HCT116 (cell line): ENCODE measurements at regions not wholly inside any gene's neighbourhood (a gene's known extent, or its start where the extent isn't known, plus 50 kb on each side); places are given as distances from the start of the nearest gene placed in this dataset.

Experiments
- ATAC-seq: fragments of 200-7000 bp; cut with Tn5 transposase; 2 replicates; pipeline ENCODE4 v1.9.1; 2020; ENCODE audit warnings: mild to moderate bottlenecking, moderate library complexity
- BruUV-seq: library from RNA; stranded (reverse); fragments of 400-500 nt; replicated peaks from 2 replicates; lab custom pipeline; 2021; lab: Mats Ljungman, UMichigan
- CTCF ChIA-PET: fragments of 300-600 bp; sonication (Branson Sonifier 250); formaldehyde crosslinking; loops from one replicate; lab custom pipeline; 2021; ENCODE audit warnings: antibody characterized with exemption; lab: Charles Lee
- POLR2A ChIA-PET: fragments of 300-600, 350-600 bp; sonication (Branson Sonifier 250); formaldehyde crosslinking; loops from one replicate; lab custom pipeline; 2021; ENCODE audit warnings: antibody characterized with exemption; lab: Charles Lee
- RAD21 ChIA-PET, 2 experiments: fragments of 300-600 bp; sonication (Branson Sonifier 250); formaldehyde crosslinking; loops; one replicate each; lab custom pipeline; 2023; ENCODE audit warnings: low total read pairs in 2 of 2; ENCODE audit not compliant: uncharacterized antibody in 2 of 2, unreplicated experiment in 2 of 2, low non-redundant PET in 1 of 2; lab: Charles Lee
- DNase-seq: peaks from one replicate; pipeline ENCODE4 v3.0.0-alpha.2; 2010; ENCODE audit warnings: low read depth, low spot score
- H2AFZ ChIP-seq: fragments of 200-600 bp; shearing (Covaris generic), sonication (generic); 2 replicates; pipeline ENCODE4 v1.6.1; 2017; ENCODE audit warnings: low read depth, mixed run types, mixed read lengths, antibody characterized with exemption, low read length; ENCODE audit not compliant: poor library complexity, severe bottlenecking
- H3K27ac ChIP-seq: 2 replicates; pipeline ENCODE4 v1.5.1; 2012; ENCODE audit warnings: low read depth, low read length
- H3K27me3 ChIP-seq: fragments of 200-600 bp; sonication (generic); 2 replicates; pipeline ENCODE4 v1.6.1; 2016; ENCODE audit warnings: mixed run types, low read length, mixed read lengths; ENCODE audit not compliant: insufficient read depth
- H3K36me3 ChIP-seq, 2 experiments: fragments of 200-500 bp in 1 of 2; fragments of 200-600 bp in 1 of 2; sonication (Bioruptor generic) in 1 of 2; sonication (generic) in 1 of 2; 2 replicates each; pipeline versions ENCODE4 v1.5.1 to v1.6.1; 2014 to 2016; ENCODE audit warnings: low read length in 2 of 2, inconsistent platforms in 1 of 2, mixed read lengths in 1 of 2, mixed run types in 1 of 2; ENCODE audit not compliant: insufficient read depth in 2 of 2, control insufficient read depth in 1 of 2
- H3K4me1 ChIP-seq, 2 experiments: fragments of 200-600 bp in 1 of 2; sonication (generic) in 1 of 2; 2 replicates each; pipeline versions ENCODE4 v1.5.1 to v1.6.1; 2012 to 2017; ENCODE audit warnings: low read length in 2 of 2, inconsistent platforms in 1 of 2, mild to moderate bottlenecking in 1 of 2, mixed read lengths in 1 of 2, mixed run types in 1 of 2, moderate library complexity in 1 of 2; ENCODE audit not compliant: insufficient read depth in 2 of 2, control insufficient read depth in 1 of 2
- H3K4me2 ChIP-seq: fragments of 200-600 bp; sonication (generic); 2 replicates; pipeline ENCODE4 v1.6.1; 2017; ENCODE audit warnings: mixed run types, low read length, mixed read lengths
- H3K4me3 ChIP-seq, 2 experiments: fragments of 200-600 bp in 1 of 2; sonication (generic) in 1 of 2; replicated peaks in 1 of 2; 2 replicates each; pipeline ENCODE4 v1.5.1; 2011 to 2016; ENCODE audit warnings: low read length in 2 of 2, control low read depth in 1 of 2, low read depth in 1 of 2, mild to moderate bottlenecking in 1 of 2, mixed read lengths in 1 of 2, mixed run types in 1 of 2
- H3K79me2 ChIP-seq: fragments of 200-600 bp; sonication (generic); 2 replicates; pipeline ENCODE4 v1.6.1; 2017; ENCODE audit warnings: mild to moderate bottlenecking, mixed run types, low read length, moderate library complexity, mixed read lengths; ENCODE audit not compliant: insufficient read depth
- H3K9ac ChIP-seq: fragments of 200-600 bp; sonication (generic); 2 replicates; pipeline ENCODE4 v1.6.1; 2016; ENCODE audit warnings: low read length, mixed read lengths
- H3K9me2 ChIP-seq: fragments of 200-600 bp; sonication (generic), shearing (Covaris generic); 2 replicates; pipeline ENCODE4 v1.6.1; 2017; ENCODE audit warnings: mixed run types, mild to moderate bottlenecking, moderate library complexity; ENCODE audit not compliant: insufficient read depth
- H3K9me3 ChIP-seq, 2 experiments: fragments of 200-500 bp in 1 of 2; fragments of 200-600 bp in 1 of 2; sonication (Bioruptor generic) in 1 of 2; sonication (generic) in 1 of 2; 2 replicates each; pipeline ENCODE4 v1.6.1; 2014 to 2017; ENCODE audit warnings: low read length in 2 of 2, mixed read lengths in 2 of 2, inconsistent platforms in 1 of 2, low read depth in 1 of 2, mild to moderate bottlenecking in 1 of 2, mixed run types in 1 of 2, moderate library complexity in 1 of 2; ENCODE audit not compliant: control insufficient read depth in 1 of 2, insufficient read depth in 1 of 2
- H4K20me1 ChIP-seq: fragments of 200-600 bp; sonication (generic), shearing (Covaris generic); 2 replicates; pipeline ENCODE4 v1.6.1; 2017; ENCODE audit warnings: mixed run types, mild to moderate bottlenecking, moderate library complexity; ENCODE audit not compliant: insufficient read depth
- ATF3 ChIP-seq: IDR thresholded peaks from 2 replicates; pipeline ENCODE4 v1.6.1; 2012
- CBX3 ChIP-seq: IDR thresholded peaks from 2 replicates; pipeline ENCODE4 v1.6.1; 2012; ENCODE audit warnings: low read depth
- CTCF ChIP-seq, 3 experiments: fragments of 200-600 bp in 1 of 3; sonication (generic) in 1 of 3; IDR thresholded peaks in 2 of 3; conservative IDR thresholded peaks in 1 of 3; 2 replicates each; pipeline ENCODE4 v1.5.1; 2012 to 2017; ENCODE audit warnings: low read depth in 2 of 3, low read length in 2 of 3, antibody characterized with exemption in 1 of 3, borderline replicate concordance in 1 of 3, control low read depth in 1 of 3, mild to moderate bottlenecking in 1 of 3, mixed read lengths in 1 of 3, mixed run types in 1 of 3, moderate library complexity in 1 of 3; ENCODE audit not compliant: insufficient read depth in 1 of 3
- EGR1 ChIP-seq: IDR thresholded peaks from 2 replicates; pipeline ENCODE4 v1.6.1; 2012; ENCODE audit warnings: low read depth
- EZH2phosphoT487 ChIP-seq: fragments of 200-600 bp; IDR thresholded peaks from 2 replicates; pipeline ENCODE4 v1.6.1; 2018; ENCODE audit warnings: antibody characterized with exemption, borderline replicate concordance
- FOSL1 ChIP-seq: IDR thresholded peaks from 2 replicates; pipeline ENCODE4 v1.6.1; 2012; ENCODE audit warnings: low read depth
- JUND ChIP-seq: IDR thresholded peaks from 2 replicates; pipeline ENCODE4 v1.6.1; 2012
- POLR2AphosphoS5 ChIP-seq: IDR thresholded peaks from 2 replicates; pipeline ENCODE4 v1.6.1; 2011; ENCODE audit warnings: mild to moderate bottlenecking, low read depth, low read length, moderate library complexity
- SP1 ChIP-seq: IDR thresholded peaks from 2 replicates; pipeline ENCODE4 v1.6.1; 2012; ENCODE audit warnings: low read depth
- SRF ChIP-seq: IDR thresholded peaks from 2 replicates; pipeline ENCODE4 v1.6.1; 2012; ENCODE audit warnings: low read depth
- YY1 ChIP-seq: IDR thresholded peaks from 2 replicates; pipeline ENCODE4 v1.6.1; 2011; ENCODE audit warnings: low read length, low read depth, moderate library complexity, mild to moderate bottlenecking; ENCODE audit not compliant: insufficient replicate concordance; ENCODE audit errors: extremely low read depth
- ZFX ChIP-seq: fragments of 450-650 bp; IDR thresholded peaks from 2 replicates; pipeline ENCODE4 v1.6.1; 2017
- ZNF274 ChIP-seq: fragments of 200-500 bp; sonication (Bioruptor generic); IDR thresholded peaks from 2 replicates; pipeline ENCODE4 v1.6.1; 2014; ENCODE audit warnings: mild to moderate bottlenecking, low read depth, low read length, inconsistent platforms
- intact Hi-C: fragments of 100-400 bp; cut with micrococcal nuclease; formaldehyde crosslinking; loops from 2 replicates; pipeline ENCODE4 v1.10.0; 2022
- TF ChIP-seq, protein P1 (sequence below): IDR thresholded peaks from 2 replicates; pipeline ENCODE4 v1.6.1; 2011; ENCODE audit warnings: mild to moderate bottlenecking, low read length, moderate library complexity; ENCODE audit not compliant: insufficient replicate concordance; ENCODE audit errors: extremely low read depth
- TF ChIP-seq, protein P2 (sequence below): IDR thresholded peaks from 2 replicates; pipeline ENCODE4 v1.6.1; 2012
- TF ChIP-seq, protein P3 (sequence below): IDR thresholded peaks from 2 replicates; pipeline ENCODE4 v1.6.1; 2012; ENCODE audit warnings: low read depth

DNA sequence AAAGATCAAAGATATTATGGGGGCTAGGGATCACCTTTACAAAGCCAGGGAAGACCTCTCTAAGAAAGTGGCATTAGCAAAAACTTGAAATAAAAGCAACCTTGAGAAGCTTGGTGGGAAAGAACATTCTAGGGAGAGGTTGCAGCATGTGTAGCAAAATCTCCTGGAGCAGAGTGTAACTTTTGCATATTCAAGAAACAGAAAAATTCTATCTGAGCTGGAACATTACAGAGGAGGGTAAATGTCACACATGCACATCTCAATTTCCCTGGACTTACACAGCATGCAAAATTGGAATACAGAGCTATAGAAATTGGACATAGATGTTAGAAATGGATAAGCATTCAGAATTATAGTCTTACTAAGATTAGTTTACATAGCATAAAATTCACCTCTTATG is 510.0 kb downstream of the CETN3 start:
- Histone ChIP-seq H3K4me2 (no peak overlapping the region), H3K27me3 (no peaks in the 10 kb centered on the region), H3K79me2 (no peaks in the 10 kb centered on the region), H3K36me3 (no peaks in the 10 kb centered on the region), H3K27ac (no peak overlapping the region), H3K9ac (no peak overlapping the region), H2AFZ (no peak overlapping the region), H3K4me3 (no peak overlapping the region), H4K20me1 (no peaks in the 10 kb centered on the region), H3K9me3 (no peaks in the 10 kb centered on the region), H3K4me1 (no peaks in the 10 kb centered on the region), H3K9me2 (no peaks in the 10 kb centered on the region)
- ATAC-seq (no peak), DNase-seq (no peak)
- ChIA-PET CTCF (no interaction called here), RAD21 (no interaction called here), POLR2A (no interaction called here)
- intact Hi-C loops = no loop called here
- TF ChIP-seq, protein P1, sequence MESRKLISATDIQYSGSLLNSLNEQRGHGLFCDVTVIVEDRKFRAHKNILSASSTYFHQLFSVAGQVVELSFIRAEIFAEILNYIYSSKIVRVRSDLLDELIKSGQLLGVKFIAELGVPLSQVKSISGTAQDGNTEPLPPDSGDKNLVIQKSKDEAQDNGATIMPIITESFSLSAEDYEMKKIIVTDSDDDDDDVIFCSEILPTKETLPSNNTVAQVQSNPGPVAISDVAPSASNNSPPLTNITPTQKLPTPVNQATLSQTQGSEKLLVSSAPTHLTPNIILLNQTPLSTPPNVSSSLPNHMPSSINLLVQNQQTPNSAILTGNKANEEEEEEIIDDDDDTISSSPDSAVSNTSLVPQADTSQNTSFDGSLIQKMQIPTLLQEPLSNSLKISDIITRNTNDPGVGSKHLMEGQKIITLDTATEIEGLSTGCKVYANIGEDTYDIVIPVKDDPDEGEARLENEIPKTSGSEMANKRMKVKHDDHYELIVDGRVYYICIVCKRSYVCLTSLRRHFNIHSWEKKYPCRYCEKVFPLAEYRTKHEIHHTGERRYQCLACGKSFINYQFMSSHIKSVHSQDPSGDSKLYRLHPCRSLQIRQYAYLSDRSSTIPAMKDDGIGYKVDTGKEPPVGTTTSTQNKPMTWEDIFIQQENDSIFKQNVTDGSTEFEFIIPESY = no peak
- TF ChIP-seq CBX3 = no peak
- no peak for TF ChIP-seq JUND
- TF ChIP-seq, protein P2, sequence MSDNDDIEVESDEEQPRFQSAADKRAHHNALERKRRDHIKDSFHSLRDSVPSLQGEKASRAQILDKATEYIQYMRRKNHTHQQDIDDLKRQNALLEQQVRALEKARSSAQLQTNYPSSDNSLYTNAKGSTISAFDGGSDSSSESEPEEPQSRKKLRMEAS = no peak
- no peak for TF ChIP-seq EZH2phosphoT487
- TF ChIP-seq SP1 = no peak
- TF ChIP-seq, protein P3, sequence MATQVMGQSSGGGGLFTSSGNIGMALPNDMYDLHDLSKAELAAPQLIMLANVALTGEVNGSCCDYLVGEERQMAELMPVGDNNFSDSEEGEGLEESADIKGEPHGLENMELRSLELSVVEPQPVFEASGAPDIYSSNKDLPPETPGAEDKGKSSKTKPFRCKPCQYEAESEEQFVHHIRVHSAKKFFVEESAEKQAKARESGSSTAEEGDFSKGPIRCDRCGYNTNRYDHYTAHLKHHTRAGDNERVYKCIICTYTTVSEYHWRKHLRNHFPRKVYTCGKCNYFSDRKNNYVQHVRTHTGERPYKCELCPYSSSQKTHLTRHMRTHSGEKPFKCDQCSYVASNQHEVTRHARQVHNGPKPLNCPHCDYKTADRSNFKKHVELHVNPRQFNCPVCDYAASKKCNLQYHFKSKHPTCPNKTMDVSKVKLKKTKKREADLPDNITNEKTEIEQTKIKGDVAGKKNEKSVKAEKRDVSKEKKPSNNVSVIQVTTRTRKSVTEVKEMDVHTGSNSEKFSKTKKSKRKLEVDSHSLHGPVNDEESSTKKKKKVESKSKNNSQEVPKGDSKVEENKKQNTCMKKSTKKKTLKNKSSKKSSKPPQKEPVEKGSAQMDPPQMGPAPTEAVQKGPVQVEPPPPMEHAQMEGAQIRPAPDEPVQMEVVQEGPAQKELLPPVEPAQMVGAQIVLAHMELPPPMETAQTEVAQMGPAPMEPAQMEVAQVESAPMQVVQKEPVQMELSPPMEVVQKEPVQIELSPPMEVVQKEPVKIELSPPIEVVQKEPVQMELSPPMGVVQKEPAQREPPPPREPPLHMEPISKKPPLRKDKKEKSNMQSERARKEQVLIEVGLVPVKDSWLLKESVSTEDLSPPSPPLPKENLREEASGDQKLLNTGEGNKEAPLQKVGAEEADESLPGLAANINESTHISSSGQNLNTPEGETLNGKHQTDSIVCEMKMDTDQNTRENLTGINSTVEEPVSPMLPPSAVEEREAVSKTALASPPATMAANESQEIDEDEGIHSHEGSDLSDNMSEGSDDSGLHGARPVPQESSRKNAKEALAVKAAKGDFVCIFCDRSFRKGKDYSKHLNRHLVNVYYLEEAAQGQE = no peak
- TF ChIP-seq EGR1 = no peak
- TF ChIP-seq ATF3 = no peak
- TF ChIP-seq SRF = no peak
- no peak for TF ChIP-seq CTCF (IDR thresholded peaks at IDR 0.05 in 2 of 3, conservative IDR thresholded peaks at IDR 0.05 in 1 of 3; ENCODE audit: borderline replicate concordance in 1 of 3, insufficient read depth in 1 of 3, low read depth in 2 of 3, low read length in 2 of 3)
- TF ChIP-seq FOSL1 = no peak
- no peak for TF ChIP-seq ZNF274
- TF ChIP-seq ZFX = no peak
- TF ChIP-seq POLR2AphosphoS5 = no peak
- no peak for TF ChIP-seq YY1
- BruUV-seq = no TSS peak
